Stomach smooth muscle (tissue), 2 donors: ENCODE measurements at regions not wholly inside any gene's neighbourhood (a gene's known extent, or its start where the extent isn't known, plus 50 kb on each side); places are given as distances from the start of the nearest gene placed in this dataset.
"Not testable (repeated sequence)": the region's sequence is repeated elsewhere in the genome, so short reads cannot be mapped to it uniquely, and the experiment has no call there.

Source experiments
- H3K27ac ChIP-seq: one replicate; pipeline ENCODE4 v1.7.0; 2013; ENCODE audit warnings: mild to moderate bottlenecking, low read length, inconsistent platforms
- H3K27me3 ChIP-seq, 2 donors: one replicate each; pipeline ENCODE4 v1.7.0; 2013; ENCODE audit warnings: low read length in 2 of 2; ENCODE audit not compliant: insufficient read depth in 2 of 2, control insufficient read depth in 1 of 2
- H3K36me3 ChIP-seq, 2 donors: one replicate each; pipeline ENCODE4 v1.7.0; 2013; ENCODE audit warnings: low read length in 2 of 2; ENCODE audit not compliant: control insufficient read depth in 2 of 2, insufficient read depth in 2 of 2
- H3K4me1 ChIP-seq: one replicate; pipeline ENCODE4 v1.7.0; 2013; ENCODE audit warnings: low read length; ENCODE audit not compliant: control insufficient read depth, insufficient read depth
- H3K4me3 ChIP-seq, 2 donors: one replicate each; pipeline ENCODE4 v1.7.0; 2013; ENCODE audit warnings: low read length in 2 of 2
- H3K9ac ChIP-seq, 2 donors: one replicate each; pipeline ENCODE4 v1.7.0; 2013; ENCODE audit warnings: low read length in 2 of 2, mild to moderate bottlenecking in 1 of 2
- H3K9me3 ChIP-seq, 2 donors: one replicate each; pipeline ENCODE4 v1.7.0; 2013; ENCODE audit warnings: low read length in 2 of 2; ENCODE audit not compliant: control insufficient read depth in 2 of 2
- donor health status: healthy.
- donor health status: Pancreatic carcinoma.

DNA sequence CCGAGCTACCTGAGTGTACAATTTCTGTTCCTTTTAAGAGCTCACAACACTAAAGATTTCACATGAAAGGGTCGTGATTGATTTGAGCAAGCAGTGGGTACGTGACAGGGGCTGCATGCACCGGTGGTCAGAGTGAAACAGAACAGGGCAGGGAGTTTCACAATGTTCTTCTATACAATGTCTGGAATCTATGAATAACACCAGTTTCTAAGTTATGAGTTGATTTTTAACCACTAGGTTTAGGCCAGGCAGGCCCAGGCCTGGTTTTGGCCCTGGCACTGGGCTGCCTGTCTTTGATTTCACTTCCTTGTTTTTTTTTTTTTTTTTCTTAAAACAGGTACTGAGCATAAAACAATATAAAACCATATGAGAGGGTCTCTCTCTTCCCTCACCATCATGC is 642.2 kb downstream of the DOK5 start:
- H3K9me3 ChIP-seq, H3K27ac ChIP-seq, H3K27me3 ChIP-seq, H3K36me3 ChIP-seq, H3K9ac ChIP-seq, H3K4me1 ChIP-seq, H3K4me3 ChIP-seq: not testable (repeated sequence)

- no peak overlapping the region for H3K4me3 ChIP-seq
- H3K9me3 ChIP-seq: no peaks in the 10 kb centered on the region
- H3K27me3 ChIP-seq: no peaks in the 10 kb centered on the region
- H3K27ac ChIP-seq: no peak overlapping the region
- H3K4me1 ChIP-seq: no peaks in the 10 kb centered on the region
- H3K36me3 ChIP-seq: no peaks in the 10 kb centered on the region
- no peak overlapping the region for H3K9ac ChIP-seq
Measured at GRCh38 chr20:55116598-55116997, 641.2 kb downstream of the DOK5 start.

DNA sequence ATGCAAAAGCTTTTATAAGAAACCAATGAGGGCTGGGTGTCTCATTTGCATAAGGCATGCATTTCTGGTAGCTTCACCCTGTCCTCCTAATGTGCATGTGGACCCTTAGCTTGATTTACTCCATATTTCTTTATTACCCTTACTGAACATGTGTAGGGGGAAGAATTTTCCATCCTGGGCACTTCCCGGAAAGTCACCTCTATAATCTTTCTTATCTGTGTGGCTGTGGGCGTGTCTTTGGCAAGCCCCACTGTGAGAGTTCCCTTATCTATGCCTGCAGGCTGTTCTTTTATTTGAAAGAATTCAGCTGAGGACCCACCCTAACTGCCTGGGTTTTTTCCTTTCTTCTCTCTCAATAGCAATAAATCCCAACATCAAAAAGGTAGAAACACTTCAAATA is 627.8 kb downstream of the DOK5 start:
- H3K36me3 ChIP-seq: no peaks in the 10 kb centered on the region
- H3K27me3 ChIP-seq: no peaks in the 10 kb centered on the region
- H3K9me3 ChIP-seq: no peaks in the 10 kb centered on the region
- no peaks in the 10 kb centered on the region for H3K4me1 ChIP-seq
- H3K27ac ChIP-seq: no peak overlapping the region
- no peak overlapping the region for H3K9ac ChIP-seq
- no peak overlapping the region for H3K4me3 ChIP-seq

- Histone ChIP-seq H3K9ac (no peak overlapping the region), H3K9me3 (no peaks in the 10 kb centered on the region), H3K4me3 (no peak overlapping the region), H3K36me3 (no peaks in the 10 kb centered on the region), H3K27ac (no peak overlapping the region), H3K4me1 (no peaks in the 10 kb centered on the region), H3K27me3 (no peaks in the 10 kb centered on the region)
Measured at GRCh38 chr20:55099251-55099650, 623.9 kb downstream of the DOK5 start.

GRCh38 chr20:55097621-55098020 is 622.2 kb downstream of the DOK5 start:
- Histone ChIP-seq H3K9ac (no peak overlapping the region), H3K27me3 (no peaks in the 10 kb centered on the region), H3K36me3 (no peaks in the 10 kb centered on the region), H3K27ac (no peak overlapping the region), H3K4me3 (no peak overlapping the region), H3K4me1 (no peaks in the 10 kb centered on the region), H3K9me3 (no peaks in the 10 kb centered on the region)

GRCh38 chr20:55095745-55096400 is 620.5 kb downstream of the DOK5 start:
- Histone ChIP-seq H3K27me3 (no peaks in the 10 kb centered on the region), H3K9me3 (no peaks in the 10 kb centered on the region), H3K27ac (no peak overlapping the region), H3K36me3 (no peaks in the 10 kb centered on the region), H3K4me3 (no peak overlapping the region), H3K9ac (no peak overlapping the region), H3K4me1 (no peaks in the 10 kb centered on the region)

DNA sequence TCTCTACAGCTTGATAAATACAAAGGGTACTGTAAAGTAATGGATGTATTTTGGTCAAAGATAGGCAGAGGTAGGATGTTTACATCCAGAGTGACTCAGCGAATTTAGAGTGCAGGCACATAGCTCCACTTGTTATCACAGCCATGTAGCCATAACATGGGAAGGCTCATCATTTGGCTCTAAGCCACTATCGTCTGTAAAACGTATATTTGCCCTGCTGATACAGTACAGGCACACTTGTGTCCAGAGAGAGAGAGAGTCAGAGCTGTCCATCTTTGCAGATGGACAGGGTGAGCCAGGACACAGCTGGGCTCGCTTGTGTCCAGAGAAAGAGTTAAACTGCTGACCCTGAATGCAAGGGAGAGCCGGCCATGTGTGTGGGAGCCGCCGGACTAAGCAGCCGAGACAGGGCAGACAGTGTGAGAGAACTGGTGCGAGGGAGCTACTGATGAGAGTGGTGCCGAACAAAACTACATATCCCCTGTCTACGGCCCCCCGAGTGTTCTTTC is 619.0 kb downstream of the DOK5 start:
- no peak overlapping the region for H3K4me3 ChIP-seq

GRCh38 chr20:55090286-55090685 is 614.9 kb downstream of the DOK5 start:
- Histone ChIP-seq H3K36me3 (no peaks in the 10 kb centered on the region), H3K27me3 (no peaks in the 10 kb centered on the region), H3K27ac (no peak overlapping the region), H3K9me3 (no peaks in the 10 kb centered on the region), H3K4me3 (no peak overlapping the region), H3K9ac (no peak overlapping the region), H3K4me1 (no peaks in the 10 kb centered on the region)

More for the DNA sequence above, 619.0 kb downstream of the DOK5 start:
- Histone ChIP-seq H3K9me3 (no peaks in the 10 kb centered on the region), H3K27ac (no peak overlapping the region), H3K9ac (no peak overlapping the region), H3K36me3 (no peaks in the 10 kb centered on the region), H3K27me3 (no peaks in the 10 kb centered on the region), H3K4me1 (no peaks in the 10 kb centered on the region)

GRCh38 chr20:55086421-55086820 is 611.0 kb downstream of the DOK5 start:
- Histone ChIP-seq H3K9ac (no peak overlapping the region), H3K27me3 (no peaks in the 10 kb centered on the region), H3K4me3 (no peak overlapping the region)

GRCh38 chr20:55079917-55080316 is 604.5 kb downstream of the DOK5 start:
- no peaks in the 10 kb centered on the region for H3K4me1 ChIP-seq
- no peaks in the 10 kb centered on the region for H3K36me3 ChIP-seq
- no peak overlapping the region for H3K4me3 ChIP-seq
- no peak overlapping the region for H3K9ac ChIP-seq
- no peak overlapping the region for H3K27ac ChIP-seq
- peaks cover 0 to 2% of the 10 kb centered on the region in 2 donors for H3K9me3 ChIP-seq
- H3K27me3 ChIP-seq: no peaks in the 10 kb centered on the region

More at GRCh38 chr20:55086421-55086820, 611.0 kb downstream of the DOK5 start:
- Histone ChIP-seq H3K27ac (no peak overlapping the region), H3K9me3 (no peaks in the 10 kb centered on the region), H3K4me1 (no peaks in the 10 kb centered on the region), H3K36me3 (no peaks in the 10 kb centered on the region)

- H3K4me3 ChIP-seq, H3K9me3 ChIP-seq: not testable (repeated sequence)
Measured at GRCh38 chr20:55074266-55074840, 599.0 kb downstream of the DOK5 start.

More at GRCh38 chr20:55074266-55074840, 599.0 kb downstream of the DOK5 start:
- H3K27ac ChIP-seq, H3K27me3 ChIP-seq, H3K9ac ChIP-seq, H3K4me1 ChIP-seq, H3K36me3 ChIP-seq: not testable (repeated sequence)
